Natural killer cell (primary cell): ENCODE measurements at regions not wholly inside any gene's neighbourhood (a gene's known extent, or its start where the extent isn't known, plus 50 kb on each side); places are given as distances from the start of the nearest gene placed in this dataset.

Source experiments
- ATAC-seq, 3 donors: fragments of 150-1000 bp in 2 of 3; fragments of 200-7000 bp in 1 of 3; cut with Tn5 transposase; 1 replicate in 1 of 3; 2 replicates in 2 of 3; pipeline ENCODE4 v1.10.0; 2021; ENCODE audit warnings: mild to moderate bottlenecking in 2 of 3, moderate library complexity in 2 of 3
- DNase-seq, 2 donors: peaks; one replicate each; pipeline versions ENCODE4 v3.0.0 to v3.0.0-alpha.2; 2013 to 2021; ENCODE audit warnings: mixed read lengths in 1 of 2
- H3K27ac ChIP-seq: one replicate; pipeline ENCODE4 v1.5.1; 2013; ENCODE audit warnings: mild to moderate bottlenecking, low read length
- H3K27me3 ChIP-seq: one replicate; pipeline ENCODE4 v1.6.1; 2013; ENCODE audit warnings: low read length; ENCODE audit not compliant: control insufficient read depth, insufficient read depth
- H3K36me3 ChIP-seq: one replicate; pipeline ENCODE4 v1.6.1; 2013; ENCODE audit warnings: low read length; ENCODE audit not compliant: control insufficient read depth, insufficient read depth
- H3K4me1 ChIP-seq: one replicate; pipeline ENCODE4 v1.6.1; 2013; ENCODE audit warnings: low read length; ENCODE audit not compliant: control insufficient read depth, insufficient read depth
- H3K4me3 ChIP-seq: one replicate; pipeline ENCODE4 v1.5.1; 2013; ENCODE audit warnings: low read length
- H3K9me3 ChIP-seq: one replicate; pipeline ENCODE4 v1.6.1; 2013; ENCODE audit warnings: low read length; ENCODE audit not compliant: control insufficient read depth, insufficient read depth
- H3K27ac Mint-ChIP-seq, 2 donors: one replicate each; pipeline ENCODE4 v1.8.0; 2022; ENCODE audit warnings: mild to moderate bottlenecking in 2 of 2, mixed read lengths in 2 of 2, moderate library complexity in 1 of 2
- H3K27me3 Mint-ChIP-seq, 2 donors: one replicate each; pipeline ENCODE4 v1.8.0; 2022; ENCODE audit warnings: low read depth in 2 of 2, mixed read lengths in 2 of 2
- H3K36me3 Mint-ChIP-seq: one replicate; pipeline ENCODE4 v1.8.0; 2022; ENCODE audit warnings: mixed read lengths
- H3K4me1 Mint-ChIP-seq, 2 donors: one replicate each; pipeline ENCODE4 v1.8.0; 2022; ENCODE audit warnings: mixed read lengths in 2 of 2
- H3K4me3 Mint-ChIP-seq: one replicate; pipeline ENCODE4 v1.8.0; 2022; ENCODE audit warnings: mild to moderate bottlenecking, moderate library complexity, mixed read lengths
- H3K9me3 Mint-ChIP-seq, 2 donors: one replicate each; pipeline ENCODE4 v1.8.0; 2022; ENCODE audit warnings: mixed read lengths in 2 of 2
- CTCF ChIP-seq: fragments of 200-600 bp; IDR thresholded peaks from one replicate; pipeline ENCODE4 v1.8.0; 2022; ENCODE audit warnings: antibody characterized with exemption
- WGBS: methylation state at CpG from one replicate; pipeline ENCODE4 v1.1.7; 2013; ENCODE audit warnings: missing lambda C conversion rate; ENCODE audit not compliant: insufficient coverage; 5-methylcytosine and 5-hydroxymethylcytosine counted together
- intact Hi-C: fragments of 100-400 bp; cut with micrococcal nuclease; formaldehyde crosslinking; loops from one replicate; pipeline ENCODE4 v1.14.2; 2022

- no peak for TF ChIP-seq CTCF
- Histone ChIP-seq H3K4me3 (no peak overlapping the region), H3K4me1 (no peaks in the 10 kb centered on the region), H3K27ac (no peak overlapping the region), H3K9me3 (no peaks in the 10 kb centered on the region), H3K36me3 (no peaks in the 10 kb centered on the region), H3K27me3 (no peaks in the 10 kb centered on the region)
- ATAC-seq (no peak), DNase-seq (no peak)
- Mint-ChIP-seq H3K4me3 (no peak overlapping the region), H3K36me3 (no peaks in the 10 kb centered on the region), H3K27ac (no peak overlapping the region), H3K27me3 (peaks cover 1 to 4% of the 10 kb centered on the region in 2 donors), H3K9me3 (no peaks in the 10 kb centered on the region), H3K4me1 (no peaks in the 10 kb centered on the region)
- intact Hi-C loops = no loop called here
- 100% methylated on average over 1 of the region's 1 CpG for WGBS
These were observed 261.1 kb downstream of the SNCA start for GRCh38 chr4:89575840-89576239.

GRCh38 chr4:89574176-89574575 is 262.8 kb downstream of the SNCA start:
- no peaks in the 10 kb centered on the region for H3K27me3 ChIP-seq
- no peak for TF ChIP-seq CTCF
- no peaks in the 10 kb centered on the region for H3K4me1 Mint-ChIP-seq
- DNase-seq (no peak), ATAC-seq (no peak)
- peaks cover 2 to 8% of the 10 kb centered on the region in 2 donors for H3K27me3 Mint-ChIP-seq
- no peak overlapping the region for H3K4me3 Mint-ChIP-seq
- H3K36me3 Mint-ChIP-seq = no peaks in the 10 kb centered on the region
- 86% methylated on average over 1 of the region's 1 CpG for WGBS
- no peak overlapping the region for H3K27ac ChIP-seq
- H3K36me3 ChIP-seq = no peaks in the 10 kb centered on the region
- H3K4me1 ChIP-seq = no peaks in the 10 kb centered on the region
- H3K9me3 Mint-ChIP-seq = no peaks in the 10 kb centered on the region
- intact Hi-C loops = no loop called here
- no peak overlapping the region for H3K4me3 ChIP-seq
- H3K27ac Mint-ChIP-seq = no peak overlapping the region
- H3K9me3 ChIP-seq = no peaks in the 10 kb centered on the region

- no peaks in the 10 kb centered on the region for H3K9me3 ChIP-seq
- Mint-ChIP-seq H3K27ac (no peak overlapping the region), H3K27me3 (peaks cover 2 to 8% of the 10 kb centered on the region in 2 donors), H3K4me3 (no peak overlapping the region), H3K4me1 (no peaks in the 10 kb centered on the region), H3K36me3 (no peaks in the 10 kb centered on the region), H3K9me3 (no peaks in the 10 kb centered on the region)
- no peak overlapping the region for H3K4me3 ChIP-seq
- no peak for DNase-seq
- ATAC-seq = no peak
- no peaks in the 10 kb centered on the region for H3K4me1 ChIP-seq
- no peak overlapping the region for H3K27ac ChIP-seq
- H3K36me3 ChIP-seq = no peaks in the 10 kb centered on the region
- intact Hi-C loops = no loop called here
- H3K27me3 ChIP-seq = no peaks in the 10 kb centered on the region
- no peak for TF ChIP-seq CTCF
- 83% methylated on average over 1 of the region's 1 CpG for WGBS
These were observed 263.3 kb downstream of the SNCA start for GRCh38 chr4:89573656-89574055.

- Histone ChIP-seq H3K4me1 (no peaks in the 10 kb centered on the region), H3K27ac (no peak overlapping the region), H3K9me3 (no peaks in the 10 kb centered on the region), H3K4me3 (no peak overlapping the region), H3K36me3 (no peaks in the 10 kb centered on the region), H3K27me3 (no peaks in the 10 kb centered on the region)
- Mint-ChIP-seq H3K27me3 (peaks cover 2 to 8% of the 10 kb centered on the region in 2 donors), H3K9me3 (no peaks in the 10 kb centered on the region), H3K4me3 (no peak overlapping the region), H3K4me1 (no peaks in the 10 kb centered on the region), H3K36me3 (no peaks in the 10 kb centered on the region), H3K27ac (no peak overlapping the region)
- intact Hi-C loops = no loop called here
- no peak for TF ChIP-seq CTCF
- no CpG with 5 or more reads among the region's 2 CpGs for WGBS
- DNase-seq (no peak), ATAC-seq (no peak)
These were observed 264.6 kb downstream of the SNCA start for GRCh38 chr4:89572224-89572858.
